GM21381 (cell line): ENCODE measurements at regions not wholly inside any gene's neighbourhood (a gene's known extent, or its start where the extent isn't known, plus 50 kb on each side); places are given as distances from the start of the nearest gene placed in this dataset.
"Not testable (repeated sequence)": the region's sequence is repeated elsewhere in the genome, so short reads cannot be mapped to it uniquely, and the experiment has no call there.

Source experiments
- ATAC-seq: cut with Tn5 transposase; IDR thresholded peaks from one replicate; pipeline ENCODE4 v1.9.1; 2021; ENCODE audit warnings: mild to moderate bottlenecking, moderate library complexity; ENCODE audit not compliant: unreplicated experiment

DNA sequence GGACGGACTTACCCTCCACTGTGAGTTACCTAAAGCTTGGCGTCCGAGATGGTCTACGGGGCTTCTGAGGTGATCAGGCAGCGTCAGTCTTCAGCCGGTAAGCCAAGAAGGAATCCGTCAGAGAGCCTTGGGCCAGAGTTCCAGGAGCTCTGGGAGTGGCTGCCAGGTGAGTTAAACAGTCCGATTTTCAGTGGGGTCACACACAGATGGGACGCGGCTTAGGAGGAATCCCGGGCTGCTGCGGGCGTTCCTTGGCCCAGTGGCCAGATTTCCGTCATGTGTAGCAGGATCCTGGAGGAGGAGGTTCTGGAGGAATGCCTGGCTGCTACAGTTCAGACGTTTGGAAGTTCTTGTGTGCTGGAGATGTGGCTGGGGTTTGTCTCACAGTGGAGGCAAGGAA is 700.7 kb upstream of the NEGR1 start:
- ATAC-seq, result not testable (repeated sequence)

DNA sequence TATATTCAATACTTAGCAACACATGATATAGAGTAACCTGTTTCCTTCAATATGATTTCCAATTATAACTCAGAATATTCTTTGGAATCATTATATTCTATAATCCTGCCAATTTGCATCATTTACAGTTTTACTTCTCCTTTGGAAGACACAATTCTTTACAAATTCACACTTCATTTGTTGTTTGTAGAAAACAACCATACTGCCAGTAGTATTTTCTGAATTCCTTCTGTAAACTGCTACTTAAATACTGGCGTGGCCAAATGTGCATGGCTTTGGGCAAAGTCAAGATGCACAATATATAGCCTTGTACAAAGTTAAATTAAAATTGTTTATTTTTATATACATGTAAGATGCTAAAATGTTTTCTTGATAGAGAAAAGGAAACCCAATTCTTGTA is 687.1 kb upstream of the NEGR1 start:
- no peak for ATAC-seq

- ATAC-seq, result no peak
Measured at GRCh38 chr1:72954943-72955342, 672.6 kb upstream of the NEGR1 start.

- ATAC-seq, result not testable (repeated sequence)
Measured at GRCh38 chr1:72950900-72951299, 668.6 kb upstream of the NEGR1 start.

- no peak for ATAC-seq
Measured at GRCh38 chr1:72946903-72947499, 664.7 kb upstream of the NEGR1 start.

DNA sequence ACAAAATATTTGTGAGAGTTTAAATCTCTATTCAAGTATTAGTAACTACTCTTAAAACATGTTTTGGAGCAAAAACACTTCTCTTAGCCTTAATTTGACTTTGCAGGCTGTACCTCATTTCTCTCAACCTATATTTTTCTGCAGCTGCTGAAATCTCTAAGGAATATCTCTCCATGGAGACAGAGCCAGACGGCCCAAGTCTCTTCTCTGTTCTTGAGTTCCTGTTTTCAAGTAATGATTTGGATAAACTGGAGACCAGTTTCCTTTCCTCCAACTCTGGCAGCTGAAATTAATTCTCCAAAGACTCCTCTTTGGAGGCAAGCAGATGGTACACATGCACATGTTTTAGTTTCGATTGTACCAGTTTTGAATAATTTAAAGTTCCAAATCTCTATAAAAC is 659.7 kb upstream of the NEGR1 start:
- no peak for ATAC-seq

GRCh38 chr1:72938408-72938807 is 656.1 kb upstream of the NEGR1 start:
- no peak for ATAC-seq

DNA sequence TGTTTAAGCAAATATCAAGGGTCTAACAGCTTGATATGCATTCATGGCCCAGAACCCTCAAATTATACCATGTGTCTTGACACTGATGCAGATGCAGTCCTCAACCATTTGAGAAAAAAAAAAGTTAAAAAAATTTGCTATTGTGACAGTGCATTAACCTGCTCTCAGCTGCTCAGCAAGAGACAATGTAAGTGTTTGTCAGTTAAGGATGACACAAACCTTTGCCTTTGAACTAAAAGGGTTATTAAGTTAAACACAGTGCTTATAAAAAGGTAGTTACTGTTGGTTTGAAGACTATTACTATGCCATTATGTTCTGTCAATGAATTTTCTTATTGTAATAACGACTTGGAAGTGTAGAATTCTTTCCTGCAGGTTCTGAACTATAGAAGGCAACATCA is 655.6 kb upstream of the NEGR1 start:
- no peak for ATAC-seq

GRCh38 chr1:72936942-72937341 is 654.6 kb upstream of the NEGR1 start:
- no peak for ATAC-seq

- no peak for ATAC-seq
Measured at GRCh38 chr1:72936151-72936740, 653.9 kb upstream of the NEGR1 start.

DNA sequence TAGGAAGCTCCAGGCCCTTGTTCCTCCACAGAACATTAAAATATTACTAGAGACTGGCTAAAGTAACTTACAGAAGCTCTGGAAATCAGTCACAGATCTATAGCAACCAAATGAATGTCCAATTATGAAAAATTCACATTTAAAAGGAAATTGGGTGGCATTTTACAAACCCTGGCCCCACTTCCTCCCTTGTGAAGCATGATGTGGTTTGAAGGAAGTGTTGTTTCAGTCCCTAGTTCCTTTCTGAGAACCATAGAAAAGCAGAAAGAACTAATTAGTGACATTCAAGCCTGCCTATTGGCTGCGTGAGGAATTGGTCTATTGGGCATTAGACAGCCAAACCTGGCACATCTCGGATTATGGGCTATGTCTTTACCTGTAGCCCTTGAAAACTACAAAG is 649.7 kb upstream of the NEGR1 start:
- no peak for ATAC-seq

GRCh38 chr1:72930528-72930927 is 648.2 kb upstream of the NEGR1 start:
- ATAC-seq, result no peak

DNA sequence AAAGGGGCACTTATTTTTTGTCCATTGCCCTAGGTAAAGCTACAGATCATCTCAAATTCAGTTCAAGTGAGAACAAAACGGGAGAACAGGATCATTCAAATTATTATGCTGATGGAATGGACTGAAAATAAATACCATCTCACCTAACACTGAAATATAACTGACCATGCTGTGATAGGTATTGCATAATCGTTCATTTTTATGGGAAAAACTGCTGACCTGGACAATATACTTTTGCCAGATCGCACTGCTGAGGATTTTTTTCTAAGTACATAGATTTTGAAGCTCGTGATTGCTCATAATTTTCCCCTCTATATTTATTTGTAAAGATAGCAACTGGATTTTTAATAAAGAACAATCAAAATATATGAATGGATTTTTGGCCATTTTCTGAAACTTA is 636.6 kb upstream of the NEGR1 start:
- no peak for ATAC-seq

DNA sequence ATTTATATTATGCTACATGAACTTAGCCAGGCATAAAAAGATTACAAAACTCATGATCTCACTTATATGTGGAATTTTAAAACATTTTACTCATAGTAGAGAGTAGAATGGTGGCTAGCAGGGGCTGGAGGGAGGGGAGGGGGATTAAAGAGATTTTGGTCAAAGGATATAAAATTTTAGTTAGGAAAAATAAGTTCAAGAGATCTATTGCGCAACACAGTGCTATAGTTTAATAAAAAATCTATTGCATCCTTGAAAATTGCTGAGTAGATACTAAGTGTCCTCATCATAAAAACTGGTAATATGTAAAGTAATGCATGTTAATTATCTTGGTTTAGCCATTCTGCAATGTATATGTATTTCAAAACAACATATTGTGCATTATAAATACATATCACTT is 635.6 kb upstream of the NEGR1 start:
- no peak for ATAC-seq

- no peak for ATAC-seq
Measured at GRCh38 chr1:72915581-72915980, 633.2 kb upstream of the NEGR1 start.

- ATAC-seq, result no peak
Measured at GRCh38 chr1:72911656-72912055, 629.3 kb upstream of the NEGR1 start.

GRCh38 chr1:72896256-72896655 is 613.9 kb upstream of the NEGR1 start:
- ATAC-seq, result no peak

GRCh38 chr1:72892461-72892860 is 610.1 kb upstream of the NEGR1 start:
- ATAC-seq, result no peak

DNA sequence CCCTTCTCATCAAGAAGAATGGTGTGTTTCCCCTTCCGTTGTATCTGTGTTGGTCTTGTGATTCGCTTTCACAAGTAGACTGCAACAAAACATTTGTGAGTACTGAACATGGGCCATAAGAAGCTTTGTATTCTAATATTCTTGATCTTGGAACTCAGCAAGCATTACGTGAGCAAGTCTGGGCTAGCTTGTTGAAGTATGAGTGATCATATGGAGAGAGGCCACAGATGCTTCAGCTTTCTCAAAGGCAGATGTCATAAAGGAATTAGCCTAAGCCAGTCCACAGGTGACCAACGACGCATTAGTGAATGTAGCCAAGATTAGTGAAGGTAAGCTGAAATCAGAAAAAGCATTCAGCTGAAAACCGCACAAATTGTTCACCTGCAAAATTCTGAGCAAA is 609.6 kb upstream of the NEGR1 start:
- no peak for ATAC-seq

GRCh38 chr1:72885841-72886240 is 603.5 kb upstream of the NEGR1 start:
- ATAC-seq, result no peak

DNA sequence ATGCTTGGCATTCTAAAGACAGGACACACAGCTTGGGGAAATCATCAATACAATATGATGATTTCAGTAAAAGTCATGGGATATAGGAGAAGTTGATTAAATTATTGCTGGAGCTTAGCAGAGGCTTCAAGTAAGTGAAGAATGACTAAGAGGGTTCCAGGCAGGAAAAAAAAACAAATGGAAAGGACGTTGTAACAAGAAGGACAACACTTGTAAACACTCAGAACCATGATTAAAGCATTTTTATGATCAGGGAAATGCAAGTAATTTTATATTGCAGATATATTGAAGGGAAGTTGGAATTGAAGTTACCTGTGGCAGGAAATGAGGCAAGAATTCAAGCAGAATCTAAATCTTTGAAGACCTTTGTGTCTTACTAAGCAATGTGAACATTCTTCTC is 602.7 kb upstream of the NEGR1 start:
- ATAC-seq, result no peak

DNA sequence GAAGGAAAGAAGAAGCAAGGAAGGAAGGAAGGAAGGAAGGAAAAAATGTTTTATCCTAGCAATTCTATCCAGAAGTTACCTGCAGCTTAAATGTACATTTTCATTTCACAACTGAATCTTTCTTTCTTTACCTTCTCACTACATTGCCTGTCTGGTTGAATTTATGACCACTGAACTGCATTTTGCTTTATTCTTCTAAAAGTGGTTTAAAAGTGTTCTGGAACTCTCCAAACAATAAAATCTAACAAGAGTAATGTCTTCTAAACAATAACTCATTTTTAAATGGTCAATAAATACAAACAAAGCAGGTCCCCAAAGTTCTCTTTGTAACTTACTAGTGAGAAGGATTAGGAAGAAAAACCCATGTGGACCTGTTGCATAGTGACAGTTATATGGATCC is 587.5 kb upstream of the NEGR1 start:
- ATAC-seq, result no peak

DNA sequence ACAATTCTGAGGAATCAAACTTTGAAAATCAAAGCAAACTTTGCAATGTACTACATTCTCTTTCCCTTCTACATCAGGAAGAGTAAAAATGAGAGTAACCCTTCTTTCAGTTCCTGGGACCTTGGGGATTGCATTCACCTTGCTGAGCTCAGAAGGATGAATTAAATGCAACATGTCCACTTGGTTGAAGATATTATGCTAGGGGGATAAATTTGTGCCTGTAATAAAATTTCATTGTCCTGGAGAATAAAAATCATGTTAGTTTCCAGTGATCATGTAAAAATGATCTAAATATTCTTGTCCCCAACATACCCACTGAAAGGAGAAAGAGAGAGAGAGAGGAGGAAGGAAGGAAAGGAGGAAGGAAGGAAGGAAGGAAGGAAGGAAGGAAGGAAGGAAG is 587.1 kb upstream of the NEGR1 start:
- ATAC-seq, result no peak
